ENCODE measurements at regions not wholly inside any gene's neighbourhood (a gene's known extent, or its start where the extent isn't known, plus 50 kb on each side); places are given as distances from the start of the nearest gene placed in this dataset.

- Histone ChIP-seq H3K4me3 (ENCODE audit: low read depth, low read length, poor library complexity, severe bottlenecking) (no peak overlapping the region), H3K27me3 (replicated peaks; ENCODE audit: insufficient read depth, low read depth, low read length, poor library complexity) (no peaks in the 10 kb centered on the region), H3K4me1 (ENCODE audit: insufficient read depth, low read length, poor library complexity, severe bottlenecking) (no peaks in the 10 kb centered on the region), H3K36me3 (ENCODE audit: insufficient read depth, low read length, poor library complexity, severe bottlenecking) (no peaks in the 10 kb centered on the region), H3K27ac (ENCODE audit: low read depth, low read length, poor library complexity, severe bottlenecking) (no peak overlapping the region), H3K9me3 (ENCODE audit: low read depth, low read length, poor library complexity, severe bottlenecking) (no peaks in the 10 kb centered on the region)
- TF ChIP-seq CTCF (conservative IDR thresholded peaks at IDR 0.05; ENCODE audit: low read depth, low read length) (no peak), EZH2 (IDR thresholded peaks at IDR 0.05; ENCODE audit: borderline replicate concordance, low read depth, low read length, poor library complexity, severe bottlenecking) (no peak)
- CTCF ChIA-PET = no interaction called here
- POLR2A ChIA-PET (ENCODE audit: low non-redundant PET) = no interaction called here
- BruUV-seq (replicated peaks) = no TSS peak
- no peak for DNase-seq (ENCODE audit: low spot score)
- intact Hi-C loops (cut with micrococcal nuclease; ENCODE audit: unreplicated experiment) = no loop called here
Observed at GRCh38 chrX:128250621-128251020, 198.4 kb upstream of the ACTRT1 start.

GRCh38 chrX:128216364-128216763, 164.2 kb upstream of the ACTRT1 start:
- intact Hi-C loops (cut with micrococcal nuclease; ENCODE audit: unreplicated experiment) = no loop called here
- no TSS peak for BruUV-seq (replicated peaks)
- POLR2A ChIA-PET (ENCODE audit: low non-redundant PET) = no interaction called here

GRCh38 chrX:128165884-128166408, 113.7 kb upstream of the ACTRT1 start:
- Histone ChIP-seq H3K27ac (ENCODE audit: low read depth, low read length, poor library complexity, severe bottlenecking) (no peak overlapping the region), H3K27me3 (replicated peaks; ENCODE audit: insufficient read depth, low read depth, low read length, poor library complexity) (no peaks in the 10 kb centered on the region), H3K36me3 (ENCODE audit: insufficient read depth, low read length, poor library complexity, severe bottlenecking) (no peaks in the 10 kb centered on the region), H3K4me3 (ENCODE audit: low read depth, low read length, poor library complexity, severe bottlenecking) (no peak overlapping the region), H3K4me1 (ENCODE audit: insufficient read depth, low read length, poor library complexity, severe bottlenecking) (no peaks in the 10 kb centered on the region), H3K9me3 (ENCODE audit: low read depth, low read length, poor library complexity, severe bottlenecking) (no peaks in the 10 kb centered on the region)
- POLR2A ChIA-PET (ENCODE audit: low non-redundant PET) = no interaction called here
- intact Hi-C loops (cut with micrococcal nuclease; ENCODE audit: unreplicated experiment) = no loop called here
- DNase-seq (ENCODE audit: low spot score) = no peak
- TF ChIP-seq CTCF (conservative IDR thresholded peaks at IDR 0.05; ENCODE audit: low read depth, low read length) (no peak), EZH2 (IDR thresholded peaks at IDR 0.05; ENCODE audit: borderline replicate concordance, low read depth, low read length, poor library complexity, severe bottlenecking) (no peak)
- no TSS peak for BruUV-seq (replicated peaks)
- CTCF ChIA-PET = no interaction called here

More at GRCh38 chrX:128216364-128216763, 164.2 kb upstream of the ACTRT1 start:
- H3K27ac ChIP-seq (ENCODE audit: low read depth, low read length, poor library complexity, severe bottlenecking) = no peak overlapping the region
- no peaks in the 10 kb centered on the region for H3K4me1 ChIP-seq (ENCODE audit: insufficient read depth, low read length, poor library complexity, severe bottlenecking)
- CTCF ChIA-PET = no interaction called here
- no peak overlapping the region for H3K4me3 ChIP-seq (ENCODE audit: low read depth, low read length, poor library complexity, severe bottlenecking)
- TF ChIP-seq EZH2 (IDR thresholded peaks at IDR 0.05; ENCODE audit: borderline replicate concordance, low read depth, low read length, poor library complexity, severe bottlenecking) = no peak
- TF ChIP-seq CTCF (conservative IDR thresholded peaks at IDR 0.05; ENCODE audit: low read depth, low read length) = no peak
- H3K27me3 ChIP-seq (replicated peaks; ENCODE audit: insufficient read depth, low read depth, low read length, poor library complexity) = no peaks in the 10 kb centered on the region
- H3K9me3 ChIP-seq (ENCODE audit: low read depth, low read length, poor library complexity, severe bottlenecking) = peaks cover 7% of the 10 kb centered on the region
- no peaks in the 10 kb centered on the region for H3K36me3 ChIP-seq (ENCODE audit: insufficient read depth, low read length, poor library complexity, severe bottlenecking)
- DNase-seq (ENCODE audit: low spot score) = no peak
